Vagina (tissue), 2 donors: ENCODE measurements at regions not wholly inside any gene's neighbourhood (a gene's known extent, or its start where the extent isn't known, plus 50 kb on each side); places are given as distances from the start of the nearest gene placed in this dataset.

Source experiments
- POLR2AphosphoS5 ChIP-seq, 2 donors: sonication (generic); formaldehyde crosslinking; IDR thresholded peaks; one replicate each; pipeline ENCODE4 v1.9.0; 2017; ENCODE audit warnings: antibody characterized with exemption in 2 of 2, mild to moderate bottlenecking in 2 of 2, low read depth in 1 of 2; ENCODE audit not compliant: insufficient read depth in 1 of 2
- TF ChIP-seq, protein P1 (sequence below), 3 experiments: fragments of 450-650 bp in 2 of 3; fragments of 200-600 bp in 1 of 3; sonication (generic) in 1 of 3; IDR thresholded peaks; one replicate each; pipeline ENCODE4 v1.5.1; 2017 to 2019; ENCODE audit warnings: antibody characterized with exemption in 3 of 3, mild to moderate bottlenecking in 2 of 3, moderate library complexity in 2 of 3

DNA sequence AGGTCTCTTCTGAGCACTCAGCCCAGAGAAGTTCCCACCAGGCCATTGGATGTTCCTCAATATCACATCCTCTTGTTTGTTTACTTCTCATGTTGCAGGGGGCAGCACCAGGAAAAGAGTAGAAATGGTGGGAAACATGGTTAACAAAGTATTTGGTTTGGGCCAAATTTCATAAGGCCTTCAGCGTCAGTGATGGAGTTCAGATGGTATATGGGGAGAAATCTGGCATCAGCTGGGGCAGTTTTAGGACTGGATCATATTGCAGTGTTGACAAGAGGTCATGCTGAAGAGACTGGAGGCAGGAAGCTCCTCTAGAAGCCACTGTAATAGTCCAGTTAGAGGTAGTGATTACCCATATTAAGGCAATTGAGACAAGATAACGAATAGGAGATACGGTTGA is 200.0 kb downstream of the WDR11 start:
- no peak for TF ChIP-seq POLR2AphosphoS5 (IDR thresholded peaks at IDR 0.05; ENCODE audit: insufficient read depth in 1 of 2, low read depth in 1 of 2)
- TF ChIP-seq, protein P1, sequence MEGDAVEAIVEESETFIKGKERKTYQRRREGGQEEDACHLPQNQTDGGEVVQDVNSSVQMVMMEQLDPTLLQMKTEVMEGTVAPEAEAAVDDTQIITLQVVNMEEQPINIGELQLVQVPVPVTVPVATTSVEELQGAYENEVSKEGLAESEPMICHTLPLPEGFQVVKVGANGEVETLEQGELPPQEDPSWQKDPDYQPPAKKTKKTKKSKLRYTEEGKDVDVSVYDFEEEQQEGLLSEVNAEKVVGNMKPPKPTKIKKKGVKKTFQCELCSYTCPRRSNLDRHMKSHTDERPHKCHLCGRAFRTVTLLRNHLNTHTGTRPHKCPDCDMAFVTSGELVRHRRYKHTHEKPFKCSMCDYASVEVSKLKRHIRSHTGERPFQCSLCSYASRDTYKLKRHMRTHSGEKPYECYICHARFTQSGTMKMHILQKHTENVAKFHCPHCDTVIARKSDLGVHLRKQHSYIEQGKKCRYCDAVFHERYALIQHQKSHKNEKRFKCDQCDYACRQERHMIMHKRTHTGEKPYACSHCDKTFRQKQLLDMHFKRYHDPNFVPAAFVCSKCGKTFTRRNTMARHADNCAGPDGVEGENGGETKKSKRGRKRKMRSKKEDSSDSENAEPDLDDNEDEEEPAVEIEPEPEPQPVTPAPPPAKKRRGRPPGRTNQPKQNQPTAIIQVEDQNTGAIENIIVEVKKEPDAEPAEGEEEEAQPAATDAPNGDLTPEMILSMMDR (IDR thresholded peaks at IDR 0.05): no peak
